Stimulated activated CD4-positive, alpha-beta T cell treated with anti-CD3 and anti-CD28 coated beads, Interleukin-2, amount 100 ng/mL, for 4 hours (primary cell): ENCODE measurements at regions not wholly inside any gene's neighbourhood (a gene's known extent, or its start where the extent isn't known, plus 50 kb on each side); places are given as distances from the start of the nearest gene placed in this dataset.

Experiments used
- DNase-seq: peaks from one replicate; pipeline ENCODE4 v3.0.0-alpha.2; 2020; ENCODE audit warnings: low read depth

- DNase-seq: no peak
Observed at GRCh38 chr11:33525789-33526188, 174.8 kb downstream of the C11orf91 start.

- DNase-seq: no peak
Observed at GRCh38 chr11:33521384-33521783, 179.2 kb downstream of the C11orf91 start.

- DNase-seq: no peak
Observed at GRCh38 chr11:33520112-33520511, 180.5 kb downstream of the C11orf91 start.

GRCh38 chr11:33515347-33515746, 185.3 kb downstream of the C11orf91 start:
- DNase-seq: no peak

GRCh38 chr11:33514079-33514925, 186.3 kb downstream of the C11orf91 start:
- no peak for DNase-seq

- no peak for DNase-seq
Observed at GRCh38 chr11:33509632-33510031, 191.0 kb downstream of the C11orf91 start.

- no peak for DNase-seq
Observed at GRCh38 chr11:33507967-33508366, 192.7 kb downstream of the C11orf91 start.

GRCh38 chr11:33507356-33507755, 193.3 kb downstream of the C11orf91 start:
- no peak for DNase-seq

- no peak for DNase-seq
Observed at GRCh38 chr11:33505093-33505492, 195.5 kb downstream of the C11orf91 start.

- DNase-seq: no peak
Observed at GRCh38 chr11:33500861-33501479, 199.7 kb downstream of the C11orf91 start.

GRCh38 chr11:33500332-33500731, 200.3 kb downstream of the C11orf91 start:
- DNase-seq: no peak

- DNase-seq: no peak
Observed at GRCh38 chr11:33492596-33492995, 208.0 kb downstream of the C11orf91 start.

GRCh38 chr11:33490842-33491370, 209.7 kb downstream of the C11orf91 start:
- no peak for DNase-seq

- DNase-seq: no peak
Observed at GRCh38 chr11:33488971-33489370, 211.7 kb downstream of the C11orf91 start.

- DNase-seq: no peak
Observed at GRCh38 chr11:33480626-33481025, 220.0 kb downstream of the C11orf91 start.

GRCh38 chr11:33479231-33479630, 221.4 kb downstream of the C11orf91 start:
- no peak for DNase-seq

- DNase-seq: no peak
Observed at GRCh38 chr11:33478111-33478573, 221.0 kb downstream of the HIPK3 start.

- no peak for DNase-seq
Observed at GRCh38 chr11:33476945-33477606, 219.9 kb downstream of the HIPK3 start.

GRCh38 chr11:33475993-33476392, 218.8 kb downstream of the HIPK3 start:
- no peak for DNase-seq

GRCh38 chr11:33474866-33475265, 217.7 kb downstream of the HIPK3 start:
- DNase-seq: no peak

- no peak for DNase-seq
Observed at GRCh38 chr11:33471541-33471940, 214.4 kb downstream of the HIPK3 start.

- DNase-seq: no peak
Observed at GRCh38 chr11:33467966-33468365, 210.8 kb downstream of the HIPK3 start.

GRCh38 chr11:33463059-33463458, 205.9 kb downstream of the HIPK3 start:
- DNase-seq: no peak
